SK-N-SH treated with all-trans-retinoic acid at 6 μM for 48 hours (cell line): ENCODE measurements at regions not wholly inside any gene's neighbourhood (a gene's known extent, or its start where the extent isn't known, plus 50 kb on each side); places are given as distances from the start of the nearest gene placed in this dataset.

Experiments used
- ATAC-seq: fragments of 200-7000 bp; cut with Tn5 transposase; 3 replicates; pipeline ENCODE4 v1.9.1; 2020; ENCODE audit warnings: mild to moderate bottlenecking, moderate library complexity
- ARNTL ChIP-seq: fragments of 450-650 bp; formaldehyde crosslinking; IDR thresholded peaks from 2 replicates; pipeline ENCODE4 v1.5.0; 2020; ENCODE audit warnings: low read depth, mild to moderate bottlenecking, moderate library complexity, borderline replicate concordance
- BACH2 ChIP-seq: fragments of 250-450 bp; sonication (Bioruptor Pico); IDR thresholded peaks from 2 replicates; pipeline ENCODE4 v1.9.0; 2021; ENCODE audit warnings: mild to moderate bottlenecking, borderline replicate concordance
- CREB5 ChIP-seq: fragments of 250-450 bp; sonication (Bioruptor Pico); IDR thresholded peaks from 2 replicates; pipeline ENCODE4 v1.5.1; 2020; ENCODE audit warnings: low read depth, mild to moderate bottlenecking, moderate library complexity
- CSDC2 ChIP-seq: fragments of 250-450 bp; sonication (Bioruptor Pico); IDR thresholded peaks from 2 replicates; pipeline ENCODE4 v1.5.0; 2020; ENCODE audit warnings: mild to moderate bottlenecking, moderate library complexity
- CSRNP3 ChIP-seq: fragments of 250-450 bp; sonication (Bioruptor Pico); IDR thresholded peaks from 2 replicates; pipeline ENCODE4 v1.5.1; 2021; ENCODE audit warnings: mild to moderate bottlenecking, moderate library complexity
- ESRRG ChIP-seq: fragments of 250-450 bp; sonication (Bioruptor Pico); IDR thresholded peaks from 2 replicates; pipeline ENCODE4 v1.6.1; 2021; ENCODE audit warnings: mild to moderate bottlenecking
- ISL1 ChIP-seq: fragments of 250-450 bp; sonication (Bioruptor Pico); IDR thresholded peaks from 2 replicates; pipeline ENCODE4 v2.1.2; 2022; ENCODE audit warnings: mild to moderate bottlenecking, moderate library complexity
- OSR1 ChIP-seq: fragments of 250-450 bp; sonication (Bioruptor Pico); IDR thresholded peaks from 2 replicates; pipeline ENCODE4 v1.8.0; 2022; ENCODE audit warnings: moderate library complexity, mild to moderate bottlenecking, inconsistent platforms
- POU6F1 ChIP-seq: fragments of 250-450 bp; sonication (Bioruptor Pico); IDR thresholded peaks from 2 replicates; pipeline ENCODE4 v1.8.0; 2021; ENCODE audit warnings: low read depth, mild to moderate bottlenecking, moderate library complexity, borderline replicate concordance
- PPARA ChIP-seq: fragments of 250-450 bp; sonication (Bioruptor Pico); IDR thresholded peaks from 2 replicates; pipeline ENCODE4 v1.5.0; 2020; ENCODE audit warnings: mild to moderate bottlenecking, borderline replicate concordance
- RARB ChIP-seq: fragments of 250-450 bp; sonication (Bioruptor Pico); IDR thresholded peaks from 2 replicates; pipeline ENCODE4 v1.8.0; 2021; ENCODE audit warnings: mild to moderate bottlenecking, moderate library complexity
- SNAI2 ChIP-seq: fragments of 250-450 bp; sonication (Bioruptor Pico); IDR thresholded peaks from 2 replicates; pipeline ENCODE4 v1.5.0; 2020; ENCODE audit warnings: mild to moderate bottlenecking, moderate library complexity
- TCF4 ChIP-seq: fragments of 250-450 bp; sonication (Bioruptor Pico); IDR thresholded peaks from 2 replicates; pipeline ENCODE4 v1.8.0; 2021; ENCODE audit warnings: mild to moderate bottlenecking, moderate library complexity, borderline replicate concordance
- TOX ChIP-seq: fragments of 250-450 bp; sonication (Bioruptor Pico); IDR thresholded peaks from 2 replicates; pipeline ENCODE4 v1.8.0; 2021; ENCODE audit warnings: mild to moderate bottlenecking, moderate library complexity, borderline replicate concordance
- TSHZ2 ChIP-seq: fragments of 250-450 bp; sonication (Bioruptor Pico); IDR thresholded peaks from 2 replicates; pipeline ENCODE4 v1.5.0; 2020; ENCODE audit warnings: mild to moderate bottlenecking, moderate library complexity
- ZC3H10 ChIP-seq: fragments of 250-450 bp; sonication (Bioruptor Pico); IDR thresholded peaks from 2 replicates; pipeline ENCODE4 v1.5.1; 2021; ENCODE audit warnings: mild to moderate bottlenecking, moderate library complexity
- ZFP3 ChIP-seq: fragments of 250-450 bp; sonication (Bioruptor Pico); IDR thresholded peaks from 2 replicates; pipeline ENCODE4 v1.5.0; 2020; ENCODE audit warnings: mild to moderate bottlenecking, moderate library complexity
- ZFP30 ChIP-seq: fragments of 450-650 bp; formaldehyde crosslinking; IDR thresholded peaks from 2 replicates; pipeline ENCODE4 v1.5.0; 2022; ENCODE audit warnings: mild to moderate bottlenecking, moderate library complexity
- ZNF565 ChIP-seq: fragments of 450-650 bp; formaldehyde crosslinking; conservative IDR thresholded peaks from 2 replicates; pipeline ENCODE4 v1.5.0; 2020; ENCODE audit warnings: low read depth, mild to moderate bottlenecking, moderate library complexity
- ZNF70 ChIP-seq: fragments of 450-650 bp; formaldehyde crosslinking; IDR thresholded peaks from 2 replicates; pipeline ENCODE4 v1.5.0; 2020; ENCODE audit warnings: mild to moderate bottlenecking, moderate library complexity
- ZNF8 ChIP-seq: fragments of 450-650 bp; formaldehyde crosslinking; IDR thresholded peaks from 2 replicates; pipeline ENCODE4 v1.5.0; 2020; ENCODE audit warnings: mild to moderate bottlenecking, moderate library complexity

- no peak for TF ChIP-seq POU6F1 (CRISPR knock-in tag)
- no peak for TF ChIP-seq ISL1 (CRISPR knock-in tag)
- no peak for TF ChIP-seq OSR1 (CRISPR knock-in tag)
- no peak for TF ChIP-seq ARNTL (CRISPR knock-in tag)
- TF ChIP-seq PPARA (CRISPR knock-in tag), result no peak
- TF ChIP-seq ZNF565, result no peak
- no peak for TF ChIP-seq ZC3H10 (CRISPR knock-in tag)
These were observed 477.8 kb upstream of the PROK2 start (continued) for GRCh38 chr3:72262736-72263135.

GRCh38 chr3:72261566-72262564 lies 476.9 kb upstream of the PROK2 start:
- no peak for TF ChIP-seq CSDC2
- TF ChIP-seq RARB, result no peak
- no peak for TF ChIP-seq ARNTL (CRISPR knock-in tag)
- no peak for TF ChIP-seq ZFP30 (CRISPR knock-in tag)
- TF ChIP-seq CSRNP3 (CRISPR knock-in tag), result no peak
- no peak for ATAC-seq

GRCh38 chr3:72260588-72260910 lies 475.6 kb upstream of the PROK2 start:
- no peak for TF ChIP-seq BACH2 (CRISPR knock-in tag)
- TF ChIP-seq ZNF565, result no peak
- no peak for TF ChIP-seq SNAI2
- TF ChIP-seq ISL1 (CRISPR knock-in tag), result no peak
- TF ChIP-seq ZFP3, result no peak
- TF ChIP-seq CSRNP3 (CRISPR knock-in tag), result no peak
- TF ChIP-seq CSDC2, result no peak
- no peak for TF ChIP-seq ESRRG (CRISPR knock-in tag)
- TF ChIP-seq ARNTL (CRISPR knock-in tag), result no peak
- TF ChIP-seq TCF4 (CRISPR knock-in tag), result no peak
- TF ChIP-seq ZNF70 (CRISPR knock-in tag), result no peak
- no peak for TF ChIP-seq ZC3H10 (CRISPR knock-in tag)
- no peak for TF ChIP-seq CREB5
- no peak for TF ChIP-seq ZNF8 (CRISPR knock-in tag)
- TF ChIP-seq TOX, result no peak
- no peak for ATAC-seq

GRCh38 chr3:72259755-72260587 lies 475.0 kb upstream of the PROK2 start:
- ATAC-seq, result no peak
- TF ChIP-seq CREB5 (no peak), ZFP3 (no peak), TCF4 (CRISPR knock-in tag) (no peak), ISL1 (CRISPR knock-in tag) (no peak), CSDC2 (no peak), ZNF8 (CRISPR knock-in tag) (no peak), POU6F1 (CRISPR knock-in tag) (no peak), TSHZ2 (CRISPR knock-in tag) (no peak), OSR1 (CRISPR knock-in tag) (no peak), TOX (no peak)
